CD4-positive, alpha-beta memory T cell (primary cell): ENCODE measurements at regions not wholly inside any gene's neighbourhood (a gene's known extent, or its start where the extent isn't known, plus 50 kb on each side); places are given as distances from the start of the nearest gene placed in this dataset.
A peak's percentile ranks its signal among the peaks of the same experiment; 100 is the strongest.
"Not testable (repeated sequence)": the region's sequence is repeated elsewhere in the genome, so short reads cannot be mapped to it uniquely, and the experiment has no call there.

Source experiments
- CTCF ChIA-PET: fragments of 350-600 bp; sonication (Branson Sonifier 250); formaldehyde crosslinking; loops from one replicate; lab custom pipeline; 2021; ENCODE audit warnings: inconsistent platforms; ENCODE audit not compliant: partially characterized antibody; lab: Charles Lee
- POLR2A ChIA-PET: fragments of 350-600 bp; sonication (Branson Sonifier 250); formaldehyde crosslinking; loops from one replicate; lab custom pipeline; 2021; ENCODE audit not compliant: partially characterized antibody; lab: Charles Lee
- DNase-seq, 5 donors: peaks; one replicate each; pipeline versions ENCODE4 v3.0.0 to v3.0.0-alpha.2; 2020 to 2022; ENCODE audit warnings: mixed read lengths in 1 of 5
- H3K27ac ChIP-seq: one replicate; pipeline ENCODE4 v1.7.0; 2013; ENCODE audit warnings: low read depth, low read length
- H3K27me3 ChIP-seq: 2 replicates; pipeline ENCODE4 v1.7.0; 2013; ENCODE audit warnings: mild to moderate bottlenecking, low read length, moderate library complexity; ENCODE audit not compliant: insufficient read depth
- H3K36me3 ChIP-seq: 2 replicates; pipeline ENCODE4 v1.7.0; 2013; ENCODE audit warnings: mild to moderate bottlenecking, low read length, moderate library complexity; ENCODE audit not compliant: insufficient read depth
- H3K4me1 ChIP-seq: 2 replicates; pipeline ENCODE4 v1.7.0; 2013; ENCODE audit warnings: mild to moderate bottlenecking, low read length, moderate library complexity; ENCODE audit not compliant: insufficient read depth
- H3K4me3 ChIP-seq, 2 donors: one replicate each; pipeline ENCODE4 v1.7.0; 2013; ENCODE audit warnings: low read length in 2 of 2, mild to moderate bottlenecking in 1 of 2
- H3K9me3 ChIP-seq, 2 donors: one replicate each; pipeline ENCODE4 v1.7.0; 2013; ENCODE audit warnings: low read length in 2 of 2, control low read depth in 1 of 2; ENCODE audit not compliant: control insufficient read depth in 1 of 2
- H3K27ac Mint-ChIP-seq, 7 donors: one replicate each; pipeline ENCODE4 v1.8.0; 2020 to 2021; ENCODE audit warnings: mixed read lengths in 7 of 7, mild to moderate bottlenecking in 6 of 7, inconsistent platforms in 3 of 7, moderate library complexity in 3 of 7
- H3K27me3 Mint-ChIP-seq, 2 donors: one replicate each; pipeline ENCODE4 v1.8.0; 2020 to 2021; ENCODE audit warnings: mixed read lengths in 2 of 2
- H3K36me3 Mint-ChIP-seq, 2 donors: one replicate each; pipeline ENCODE4 v1.8.0; 2020 to 2021; ENCODE audit warnings: mixed read lengths in 2 of 2, inconsistent platforms in 1 of 2, mild to moderate bottlenecking in 1 of 2
- H3K4me1 Mint-ChIP-seq, 4 donors: one replicate each; pipeline ENCODE4 v1.8.0; 2020 to 2021; ENCODE audit warnings: mixed read lengths in 4 of 4, mild to moderate bottlenecking in 1 of 4
- H3K4me3 Mint-ChIP-seq, 8 donors: one replicate each; pipeline ENCODE4 v1.8.0; 2020 to 2021; ENCODE audit warnings: mixed read lengths in 8 of 8, mild to moderate bottlenecking in 7 of 8, moderate library complexity in 6 of 8, inconsistent platforms in 3 of 8
- H3K9me3 Mint-ChIP-seq, 8 donors: one replicate each; pipeline ENCODE4 v1.8.0; 2020 to 2021; ENCODE audit warnings: mixed read lengths in 8 of 8, mild to moderate bottlenecking in 5 of 8, inconsistent platforms in 3 of 8, moderate library complexity in 1 of 8
- intact Hi-C: fragments of 100-400 bp; cut with micrococcal nuclease; formaldehyde crosslinking; loops from one replicate; pipeline ENCODE4 v1.15.1; 2023

- DNase-seq, H3K36me3 Mint-ChIP-seq, H3K4me1 Mint-ChIP-seq, H3K27ac Mint-ChIP-seq, CTCF ChIA-PET, H3K4me3 ChIP-seq, H3K4me3 Mint-ChIP-seq, H3K4me1 ChIP-seq, H3K27me3 Mint-ChIP-seq, H3K27ac ChIP-seq, H3K9me3 ChIP-seq, POLR2A ChIA-PET, intact Hi-C loops, H3K36me3 ChIP-seq, H3K9me3 Mint-ChIP-seq, H3K27me3 ChIP-seq: not testable (repeated sequence)
Measured at GRCh38 chr2:63725212-63725611, 116.5 kb upstream of the UGP2 start.

GRCh38 chr2:63729362-63729761, 112.3 kb upstream of the UGP2 start:
- CTCF ChIA-PET: no interaction called here
- Mint-ChIP-seq H3K36me3 (no peaks in the 10 kb centered on the region), H3K27ac (no peak overlapping the region), H3K9me3 (peaks cover 0 to 3% (median 0%) of the 10 kb centered on the region in 8 donors), H3K27me3 (peaks cover 7 to 11% of the 10 kb centered on the region in 2 donors), H3K4me1 (no peaks in the 10 kb centered on the region), H3K4me3 (no peak overlapping the region)
- intact Hi-C loops: no loop called here
- no peaks in the 10 kb centered on the region for H3K4me1 ChIP-seq
- H3K4me3 ChIP-seq: no peak overlapping the region
- H3K27ac ChIP-seq: no peak overlapping the region
- no peak for DNase-seq
- POLR2A ChIA-PET: no interaction called here
- no peaks in the 10 kb centered on the region for H3K9me3 ChIP-seq
- no peaks in the 10 kb centered on the region for H3K27me3 ChIP-seq
- H3K36me3 ChIP-seq: no peaks in the 10 kb centered on the region

GRCh38 chr2:63729831-63730230, 111.9 kb upstream of the UGP2 start:
- H3K4me1 Mint-ChIP-seq: no peaks in the 10 kb centered on the region
- no peak overlapping the region for H3K27ac Mint-ChIP-seq
- no peaks in the 10 kb centered on the region for H3K36me3 ChIP-seq
- no peaks in the 10 kb centered on the region for H3K27me3 ChIP-seq
- H3K27ac ChIP-seq: no peak overlapping the region
- ChIA-PET CTCF (no interaction called here), POLR2A (no interaction called here)
- H3K4me3 ChIP-seq: no peak overlapping the region
- H3K9me3 ChIP-seq: no peaks in the 10 kb centered on the region
- intact Hi-C loops: no loop called here
- no peaks in the 10 kb centered on the region for H3K36me3 Mint-ChIP-seq
- DNase-seq: no peak
- no peak overlapping the region for H3K4me3 Mint-ChIP-seq
- H3K4me1 ChIP-seq: no peaks in the 10 kb centered on the region
- H3K27me3 Mint-ChIP-seq: peaks cover 7 to 11% of the 10 kb centered on the region in 2 donors
- peaks cover 0 to 3% (median 0%) of the 10 kb centered on the region in 8 donors for H3K9me3 Mint-ChIP-seq

- no peak overlapping the region for H3K27ac ChIP-seq
- no peaks in the 10 kb centered on the region for H3K4me1 ChIP-seq
- ChIA-PET CTCF (no interaction called here), POLR2A (no interaction called here)
- H3K4me3 ChIP-seq: no peak overlapping the region
- Mint-ChIP-seq H3K9me3 (peaks cover 0 to 2% (median 0%) of the 10 kb centered on the region in 8 donors), H3K4me3 (no peak overlapping the region), H3K36me3 (no peaks in the 10 kb centered on the region), H3K27me3 (peaks cover 3 to 11% of the 10 kb centered on the region in 2 donors), H3K27ac (peak overlapping the region in 1 of 7 donors; percentile 24), H3K4me1 (no peaks in the 10 kb centered on the region)
- intact Hi-C loops: no loop called here
- no peaks in the 10 kb centered on the region for H3K36me3 ChIP-seq
- H3K27me3 ChIP-seq: no peaks in the 10 kb centered on the region
- H3K9me3 ChIP-seq: no peaks in the 10 kb centered on the region
- no peak for DNase-seq
Measured at GRCh38 chr2:63734510-63734909, 107.2 kb upstream of the UGP2 start.

GRCh38 chr2:63735263-63735662, 106.4 kb upstream of the UGP2 start:
- Histone ChIP-seq H3K27ac (no peak overlapping the region), H3K4me3 (no peak overlapping the region), H3K36me3 (no peaks in the 10 kb centered on the region), H3K9me3 (no peaks in the 10 kb centered on the region), H3K4me1 (no peaks in the 10 kb centered on the region), H3K27me3 (no peaks in the 10 kb centered on the region)
- H3K4me3 Mint-ChIP-seq: no peak overlapping the region
- DNase-seq: no peak
- H3K36me3 Mint-ChIP-seq: no peaks in the 10 kb centered on the region
- H3K27ac Mint-ChIP-seq: peak overlapping the region in 1 of 7 donors; percentile 36
- ChIA-PET CTCF (no interaction called here), POLR2A (no interaction called here)
- intact Hi-C loops: no loop called here
- peaks cover 3 to 8% of the 10 kb centered on the region in 2 donors for H3K27me3 Mint-ChIP-seq
- H3K4me1 Mint-ChIP-seq: no peaks in the 10 kb centered on the region
- peaks cover 0 to 2% (median 0%) of the 10 kb centered on the region in 8 donors for H3K9me3 Mint-ChIP-seq

- CTCF ChIA-PET: no interaction called here
- H3K4me3 ChIP-seq: no peak overlapping the region
- H3K4me1 Mint-ChIP-seq: no peaks in the 10 kb centered on the region
Measured at GRCh38 chr2:63735931-63736330, 105.8 kb upstream of the UGP2 start.

GRCh38 chr2:63736354-63736753, 105.3 kb upstream of the UGP2 start:
- ChIA-PET POLR2A (no interaction called here), CTCF (interaction anchor here (0.5 kb wide), 1 partner anchor 99 kb away, joined by 4 read pairs; no protein-coding TSS in a partner anchor)
- Mint-ChIP-seq H3K9me3 (peaks cover 0 to 2% (median 0%) of the 10 kb centered on the region in 8 donors), H3K4me3 (no peak overlapping the region), H3K27me3 (peaks cover 2 to 4% of the 10 kb centered on the region in 2 donors), H3K27ac (no peak overlapping the region), H3K4me1 (no peaks in the 10 kb centered on the region), H3K36me3 (no peaks in the 10 kb centered on the region)
- H3K27me3 ChIP-seq: no peaks in the 10 kb centered on the region
- H3K9me3 ChIP-seq: no peaks in the 10 kb centered on the region
- intact Hi-C loops: no loop called here
- no peak for DNase-seq
- H3K27ac ChIP-seq: no peak overlapping the region
- H3K4me3 ChIP-seq: no peak overlapping the region
- H3K36me3 ChIP-seq: no peaks in the 10 kb centered on the region
- H3K4me1 ChIP-seq: no peaks in the 10 kb centered on the region

More at GRCh38 chr2:63735931-63736330, 105.8 kb upstream of the UGP2 start:
- Histone ChIP-seq H3K36me3 (no peaks in the 10 kb centered on the region), H3K27me3 (no peaks in the 10 kb centered on the region), H3K27ac (no peak overlapping the region), H3K9me3 (no peaks in the 10 kb centered on the region), H3K4me1 (no peaks in the 10 kb centered on the region)
- Mint-ChIP-seq H3K4me3 (no peak overlapping the region), H3K36me3 (no peaks in the 10 kb centered on the region), H3K9me3 (peaks cover 0 to 2% (median 0%) of the 10 kb centered on the region in 8 donors), H3K27ac (no peak overlapping the region), H3K27me3 (peaks cover 2 to 4% of the 10 kb centered on the region in 2 donors)
- no peak for DNase-seq
- intact Hi-C loops: no loop called here
- POLR2A ChIA-PET: no interaction called here
